ENCODE measurements at regions not wholly inside any gene's neighbourhood (a gene's known extent, or its start where the extent isn't known, plus 50 kb on each side); places are given as distances from the start of the nearest gene placed in this dataset.

GRCh38 chr6:47924001-47924400 is 142.2 kb downstream of the OPN5 start:
- H3K4me1 Mint-ChIP-seq: no peaks in the 10 kb centered on the region
- H3K9me3 Mint-ChIP-seq: peaks cover 0 to 3% (median 0%) of the 10 kb centered on the region in 7 donors
- H3K79me2 ChIP-seq (ENCODE audit: insufficient read depth, low read length): no peaks in the 10 kb centered on the region
- no peaks in the 10 kb centered on the region for H3K36me3 Mint-ChIP-seq
- H3K4me3 ChIP-seq (replicated peaks in 1 of 3; ENCODE audit: low read depth in 2 of 3, low read length in 3 of 3): no peak overlapping the region
- intact Hi-C loops (cut with micrococcal nuclease): no loop called here
- H3K4me3 Mint-ChIP-seq: no peak overlapping the region
- WGBS (ENCODE audit: insufficient coverage): 91% methylated on average over 3 of the region's 3 CpGs
- H3K4me1 ChIP-seq (ENCODE audit: control insufficient read depth in 1 of 2, insufficient read depth in 2 of 2, low read length in 2 of 2): no peaks in the 10 kb centered on the region
- no peaks in the 10 kb centered on the region for H3K27me3 ChIP-seq (ENCODE audit: control insufficient read depth in 2 of 2, insufficient read depth in 2 of 2, low read length in 2 of 2)
- H3K9me3 ChIP-seq (replicated peaks in 1 of 2; ENCODE audit: control insufficient read depth in 1 of 2, insufficient read depth in 1 of 2, low read length in 2 of 2): no peaks in the 10 kb centered on the region
- no peak overlapping the region for H3K27ac ChIP-seq (ENCODE audit: low read depth in 1 of 2, low read length in 2 of 2)
- no peaks in the 10 kb centered on the region for H3K36me3 ChIP-seq (replicated peaks in 1 of 2; ENCODE audit: control insufficient read depth in 1 of 2, insufficient read depth in 2 of 2, low read length in 2 of 2)
- no peaks in the 10 kb centered on the region for H3K27me3 Mint-ChIP-seq (ENCODE audit: low read depth in 3 of 3)
- H2AFZ ChIP-seq (ENCODE audit: insufficient read depth, low read depth, low read length, poor library complexity, severe bottlenecking): no peak overlapping the region
- no peak overlapping the region for H3K9ac ChIP-seq (ENCODE audit: insufficient read depth, low read length, poor library complexity, severe bottlenecking)
- H4K20me1 ChIP-seq (ENCODE audit: insufficient read depth, low read length): no peaks in the 10 kb centered on the region
- TF ChIP-seq CTCF (IDR thresholded peaks at IDR 0.05): no peak
- no peak overlapping the region for H3K27ac Mint-ChIP-seq
- no peak for DNase-seq
- no peak overlapping the region for H3K4me2 ChIP-seq (replicated peaks; ENCODE audit: extremely low read depth, low read length, poor library complexity, severe bottlenecking)

GRCh38 chr6:47922391-47922790 is 140.6 kb downstream of the OPN5 start:
- H3K4me2 ChIP-seq (replicated peaks; ENCODE audit: extremely low read depth, low read length, poor library complexity, severe bottlenecking): no peak overlapping the region
- no peaks in the 10 kb centered on the region for H3K27me3 ChIP-seq (ENCODE audit: control insufficient read depth in 2 of 2, insufficient read depth in 2 of 2, low read length in 2 of 2)
- no peaks in the 10 kb centered on the region for H3K36me3 ChIP-seq (replicated peaks in 1 of 2; ENCODE audit: control insufficient read depth in 1 of 2, insufficient read depth in 2 of 2, low read length in 2 of 2)
- Mint-ChIP-seq H3K27ac (no peak overlapping the region), H3K27me3 (ENCODE audit: low read depth in 3 of 3) (no peaks in the 10 kb centered on the region), H3K9me3 (peaks cover 0 to 3% (median 0%) of the 10 kb centered on the region in 7 donors), H3K36me3 (no peaks in the 10 kb centered on the region), H3K4me1 (no peaks in the 10 kb centered on the region), H3K4me3 (no peak overlapping the region)
- H3K4me3 ChIP-seq (replicated peaks in 1 of 3; ENCODE audit: low read depth in 2 of 3, low read length in 3 of 3): no peak overlapping the region
- no peak overlapping the region for H3K27ac ChIP-seq (ENCODE audit: low read depth in 1 of 2, low read length in 2 of 2)
- no peaks in the 10 kb centered on the region for H4K20me1 ChIP-seq (ENCODE audit: insufficient read depth, low read length)
- no peak for DNase-seq
- H3K9ac ChIP-seq (ENCODE audit: insufficient read depth, low read length, poor library complexity, severe bottlenecking): no peak overlapping the region
- H3K4me1 ChIP-seq (ENCODE audit: control insufficient read depth in 1 of 2, insufficient read depth in 2 of 2, low read length in 2 of 2): no peaks in the 10 kb centered on the region
- intact Hi-C loops (cut with micrococcal nuclease): no loop called here
- H2AFZ ChIP-seq (ENCODE audit: insufficient read depth, low read depth, low read length, poor library complexity, severe bottlenecking): no peak overlapping the region
- H3K9me3 ChIP-seq (replicated peaks in 1 of 2; ENCODE audit: control insufficient read depth in 1 of 2, insufficient read depth in 1 of 2, low read length in 2 of 2): no peaks in the 10 kb centered on the region
- WGBS (ENCODE audit: insufficient coverage): 86% methylated on average over 1 of the region's 4 CpGs
- no peak for TF ChIP-seq CTCF (IDR thresholded peaks at IDR 0.05)
- H3K79me2 ChIP-seq (ENCODE audit: insufficient read depth, low read length): no peaks in the 10 kb centered on the region

All from CD14-positive monocyte (primary cell).